ENCODE measurements at regions not wholly inside any gene's neighbourhood (a gene's known extent, or its start where the extent isn't known, plus 50 kb on each side); places are given as distances from the start of the nearest gene placed in this dataset.

DNA sequence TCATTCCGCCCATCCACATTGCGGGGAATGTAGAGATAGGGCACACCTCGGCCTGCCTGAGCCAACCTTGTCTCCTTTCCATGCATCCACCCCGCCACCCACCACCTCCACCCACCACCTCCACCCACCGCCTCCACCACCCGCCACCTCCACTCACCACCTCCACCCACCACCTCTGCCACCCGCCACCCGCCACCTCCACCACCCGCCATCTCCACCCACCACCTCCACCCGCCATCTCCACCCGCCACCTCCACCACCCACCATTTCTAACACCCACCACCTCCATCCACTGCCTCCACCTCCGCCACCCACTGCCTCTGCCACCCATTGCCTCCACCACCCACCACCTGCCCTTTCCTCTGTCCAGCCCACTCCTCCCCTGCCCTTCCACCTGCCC, 78.4 kb downstream of the IGLL1 start:
- TF ChIP-seq POLR2A (IDR thresholded peaks at IDR 0.05) (no peak), CTCF (IDR thresholded peaks at IDR 0.05) (no peak)
- 83 to 85% methylated on average over 4 to 12 of the region's 12 CpGs for WGBS, 2 donors

DNA sequence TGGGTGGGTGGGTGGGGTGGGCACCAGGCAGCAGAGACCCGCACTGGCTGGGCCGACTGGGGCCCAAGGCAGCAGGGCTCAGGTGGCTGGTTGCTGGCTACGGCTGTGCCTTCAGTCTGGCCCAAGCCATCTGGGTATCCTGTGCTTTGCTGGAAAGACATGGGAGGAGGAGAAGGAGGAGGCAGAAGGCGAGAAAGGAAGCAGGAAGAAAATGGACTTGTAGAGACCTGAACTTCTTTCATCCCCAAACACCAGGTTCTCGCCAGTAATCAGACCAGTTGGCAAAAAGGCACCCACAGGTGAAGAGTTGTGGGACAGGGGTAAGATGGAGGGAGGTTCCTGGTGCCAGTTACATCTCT, 78.8 kb downstream of the IGLL1 start:
- 75 to 78% methylated on average over 5 of the region's 5 CpGs for WGBS, 2 donors

More for the DNA sequence above, 78.4 kb downstream of the IGLL1 start:
- ATAC-seq (no peak), DNase-seq (no peak)
- intact Hi-C loops (cut with DNase I) = no loop called here
- Histone ChIP-seq H3K27ac (no peak overlapping the region), H3K9me3 (no peaks in the 10 kb centered on the region), H3K27me3 (no peaks in the 10 kb centered on the region), H3K36me3 (replicated peaks in 1 of 2; ENCODE audit: insufficient read depth in 1 of 2, low read depth in 2 of 2) (no peaks in the 10 kb centered on the region), H3K4me1 (no peaks in the 10 kb centered on the region), H3K4me3 (no peak overlapping the region)

DNA sequence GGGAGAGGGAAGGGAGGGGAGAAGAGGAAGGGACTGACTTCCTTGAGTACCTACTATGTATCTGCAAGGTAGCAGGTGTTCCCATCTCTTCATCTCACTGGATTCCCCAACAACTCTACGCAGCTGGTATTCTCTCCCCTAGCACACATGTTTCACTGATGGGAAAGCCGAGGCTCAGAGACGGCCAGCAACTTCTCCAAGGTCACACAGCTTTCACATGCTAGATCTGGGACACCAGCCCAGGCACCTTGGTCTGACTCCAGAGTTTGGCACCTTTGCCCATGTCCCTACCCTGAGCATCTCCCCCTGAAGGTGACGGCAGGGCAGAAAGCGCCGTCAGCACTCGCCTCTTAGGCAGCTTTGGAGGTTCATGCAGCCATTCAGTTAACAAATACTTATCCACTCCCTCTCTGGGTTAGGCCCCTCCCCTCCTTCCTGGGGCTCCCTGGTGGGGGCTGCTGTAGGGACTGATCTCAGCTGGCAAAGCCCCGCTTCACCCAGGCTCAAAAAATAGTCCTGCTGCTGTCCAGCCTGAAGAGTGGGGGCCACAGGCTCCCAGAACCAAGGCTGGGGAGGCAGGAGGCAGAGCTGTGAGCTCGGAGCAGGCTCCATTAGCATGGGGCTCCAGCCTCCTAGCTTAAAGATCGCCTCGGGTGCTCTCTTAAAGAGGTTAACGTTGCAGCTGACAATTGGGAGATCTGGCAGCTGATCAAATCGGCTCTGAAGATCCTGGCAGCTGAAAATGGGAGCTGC, 79.4 kb downstream of the IGLL1 start:
- H3K9me3 ChIP-seq = no peaks in the 10 kb centered on the region
- H3K4me3 ChIP-seq = no peak overlapping the region
- ATAC-seq (no peak), DNase-seq (no peak)
- no peaks in the 10 kb centered on the region for H3K36me3 ChIP-seq (replicated peaks in 1 of 2; ENCODE audit: insufficient read depth in 1 of 2, low read depth in 2 of 2)
- intact Hi-C loops (cut with DNase I) = no loop called here
- no peak for TF ChIP-seq POLR2A (IDR thresholded peaks at IDR 0.05)
- no peak for TF ChIP-seq CTCF (IDR thresholded peaks at IDR 0.05)
- H3K4me1 ChIP-seq = no peaks in the 10 kb centered on the region
- no peak overlapping the region for H3K27ac ChIP-seq
- WGBS, 2 donors = 53 to 78% methylated on average over 8 to 13 of the region's 13 CpGs
- no peaks in the 10 kb centered on the region for H3K27me3 ChIP-seq

More for the DNA sequence above, 78.8 kb downstream of the IGLL1 start:
- TF ChIP-seq POLR2A (IDR thresholded peaks at IDR 0.05) = no peak
- TF ChIP-seq CTCF (IDR thresholded peaks at IDR 0.05) = no peak
- DNase-seq (no peak), ATAC-seq (no peak)
- Histone ChIP-seq H3K9me3 (no peaks in the 10 kb centered on the region), H3K27me3 (no peaks in the 10 kb centered on the region), H3K4me1 (no peaks in the 10 kb centered on the region), H3K36me3 (replicated peaks in 1 of 2; ENCODE audit: insufficient read depth in 1 of 2, low read depth in 2 of 2) (no peaks in the 10 kb centered on the region), H3K27ac (no peak overlapping the region), H3K4me3 (no peak overlapping the region)
- intact Hi-C loops (cut with DNase I) = no loop called here

GRCh38 chr22:23499845-23500500, 80.1 kb downstream of the IGLL1 start:
- TF ChIP-seq CTCF (IDR thresholded peaks at IDR 0.05) (no peak), POLR2A (IDR thresholded peaks at IDR 0.05) (no peak)
- no peak for DNase-seq
- H3K4me1 ChIP-seq = no peaks in the 10 kb centered on the region
- no peaks in the 10 kb centered on the region for H3K9me3 ChIP-seq
- no peaks in the 10 kb centered on the region for H3K27me3 ChIP-seq
- no peaks in the 10 kb centered on the region for H3K36me3 ChIP-seq (replicated peaks in 1 of 2; ENCODE audit: insufficient read depth in 1 of 2, low read depth in 2 of 2)
- 63 to 72% methylated on average over 8 of the region's 8 CpGs for WGBS, 2 donors
- no peak overlapping the region for H3K27ac ChIP-seq
- ATAC-seq = no peak
- H3K4me3 ChIP-seq = no peak overlapping the region
- intact Hi-C loops (cut with DNase I) = no loop called here

Data from body of pancreas (tissue), 4 donors.